Stimulated activated CD8-positive, alpha-beta memory T cell treated with anti-CD3 and anti-CD28 coated beads, Interleukin-15, amount 100 ng/mL, for 1 hour (primary cell): ENCODE measurements at regions not wholly inside any gene's neighbourhood (a gene's known extent, or its start where the extent isn't known, plus 50 kb on each side); places are given as distances from the start of the nearest gene placed in this dataset.
"Not testable (repeated sequence)": the region's sequence is repeated elsewhere in the genome, so short reads cannot be mapped to it uniquely, and the experiment has no call there.

ENCODE experiments used
- DNase-seq: peaks from one replicate; pipeline ENCODE4 v3.0.0-alpha.2; 2020; ENCODE audit warnings: low read depth

GRCh38 chr22:19599626-19600243 lies 75.5 kb upstream of the CLDN5 start:
- DNase-seq: no peak

GRCh38 chr22:19603346-19603745 lies 79.1 kb upstream of the CLDN5 start:
- DNase-seq: not testable (repeated sequence)

- DNase-seq: no peak
Observed at GRCh38 chr22:19603767-19604166, 79.6 kb upstream of the CLDN5 start.

- DNase-seq: no peak
Observed at GRCh38 chr22:19604711-19605268, 80.6 kb upstream of the CLDN5 start.

- no peak for DNase-seq
Observed at GRCh38 chr22:19605508-19606331, 81.5 kb upstream of the CLDN5 start.

GRCh38 chr22:19606332-19607191 lies 82.4 kb upstream of the CLDN5 start:
- no peak for DNase-seq

- DNase-seq: no peak
Observed at GRCh38 chr22:19607192-19608002, 83.2 kb upstream of the CLDN5 start.

- DNase-seq: no peak
Observed at GRCh38 chr22:19608003-19608690, 83.9 kb upstream of the CLDN5 start.

- DNase-seq: not testable (repeated sequence)
Observed at GRCh38 chr22:19609753-19610152, 85.5 kb upstream of the CLDN5 start.

GRCh38 chr22:19610518-19611253 lies 86.5 kb upstream of the CLDN5 start:
- no peak for DNase-seq

- DNase-seq: no peak
Observed at GRCh38 chr22:19611590-19611989, 87.4 kb upstream of the CLDN5 start.

GRCh38 chr22:19612866-19613572 lies 88.8 kb upstream of the CLDN5 start:
- DNase-seq: no peak

GRCh38 chr22:19614536-19614863 lies 90.3 kb upstream of the CLDN5 start:
- no peak for DNase-seq

- no peak for DNase-seq
Observed at GRCh38 chr22:19615001-19615461, 90.8 kb upstream of the CLDN5 start.

- no peak for DNase-seq
Observed at GRCh38 chr22:19615867-19616581, 91.8 kb upstream of the CLDN5 start.

- DNase-seq: no peak
Observed at GRCh38 chr22:19619144-19620009, 94.9 kb upstream of the SEPTIN5 start.

- DNase-seq: no peak
Observed at GRCh38 chr22:19620742-19621371, 93.4 kb upstream of the SEPTIN5 start.
